ENCODE measurements at regions not wholly inside any gene's neighbourhood (a gene's known extent, or its start where the extent isn't known, plus 50 kb on each side); places are given as distances from the start of the nearest gene placed in this dataset.

GRCh38 chr2:51247252-51247805, 215.4 kb upstream of the NRXN1 start:
- no peak for TF ChIP-seq CTCF (IDR thresholded peaks at IDR 0.05; ENCODE audit: insufficient read depth, low read length, poor library complexity, severe bottlenecking)
- TF ChIP-seq EZH2phosphoT487 (conservative IDR thresholded peaks at IDR 0.05; ENCODE audit: low read length): no peak
- Histone ChIP-seq H3K4me2 (ENCODE audit: low read depth, low read length, poor library complexity, severe bottlenecking) (no peak overlapping the region), H2AFZ (ENCODE audit: low read depth, low read length, severe bottlenecking) (peak overlapping the region; percentile 10), H3K9ac (ENCODE audit: low read length) (no peak overlapping the region), H3F3A (ENCODE audit: insufficient read depth) (no peaks in the 10 kb centered on the region), H3K4me3 (ENCODE audit: insufficient read depth, low read length, poor library complexity, severe bottlenecking) (no peak overlapping the region), H3K27ac (ENCODE audit: low read depth, low read length) (no peak overlapping the region), H3K9me3 (ENCODE audit: insufficient read depth, low read length) (no peaks in the 10 kb centered on the region), H3K36me3 (ENCODE audit: low read length) (no peaks in the 10 kb centered on the region), H4K20me1 (ENCODE audit: low read depth, low read length) (no peaks in the 10 kb centered on the region), H3K79me2 (ENCODE audit: insufficient read depth, low read length) (no peaks in the 10 kb centered on the region), H3K27me3 (ENCODE audit: low read length) (no peaks in the 10 kb centered on the region), H3K9me2 (replicated peaks; ENCODE audit: insufficient read depth, low read length) (no peaks in the 10 kb centered on the region)

- no peaks in the 10 kb centered on the region for H3F3A ChIP-seq (ENCODE audit: insufficient read depth)
Observed at GRCh38 chr2:51243892-51244535, 212.1 kb upstream of the NRXN1 start.

GRCh38 chr2:51237626-51238271, 205.8 kb upstream of the NRXN1 start:
- Histone ChIP-seq H4K20me1 (ENCODE audit: low read depth, low read length) (no peaks in the 10 kb centered on the region), H3K9ac (ENCODE audit: low read length) (no peak overlapping the region), H3K4me3 (ENCODE audit: insufficient read depth, low read length, poor library complexity, severe bottlenecking) (no peak overlapping the region)

More at GRCh38 chr2:51243892-51244535, 212.1 kb upstream of the NRXN1 start:
- Histone ChIP-seq H2AFZ (ENCODE audit: low read depth, low read length, severe bottlenecking) (no peak overlapping the region), H3K4me3 (ENCODE audit: insufficient read depth, low read length, poor library complexity, severe bottlenecking) (no peak overlapping the region), H3K9me3 (ENCODE audit: insufficient read depth, low read length) (no peaks in the 10 kb centered on the region), H3K36me3 (ENCODE audit: low read length) (no peaks in the 10 kb centered on the region), H3K4me2 (ENCODE audit: low read depth, low read length, poor library complexity, severe bottlenecking) (no peak overlapping the region), H3K9me2 (replicated peaks; ENCODE audit: insufficient read depth, low read length) (no peaks in the 10 kb centered on the region), H3K27me3 (ENCODE audit: low read length) (no peaks in the 10 kb centered on the region), H3K79me2 (ENCODE audit: insufficient read depth, low read length) (no peaks in the 10 kb centered on the region), H3K27ac (ENCODE audit: low read depth, low read length) (no peak overlapping the region), H3K9ac (ENCODE audit: low read length) (no peak overlapping the region), H4K20me1 (ENCODE audit: low read depth, low read length) (no peaks in the 10 kb centered on the region)
- TF ChIP-seq CTCF (IDR thresholded peaks at IDR 0.05; ENCODE audit: insufficient read depth, low read length, poor library complexity, severe bottlenecking) (no peak), EZH2phosphoT487 (conservative IDR thresholded peaks at IDR 0.05; ENCODE audit: low read length) (no peak)

More at GRCh38 chr2:51237626-51238271, 205.8 kb upstream of the NRXN1 start:
- TF ChIP-seq CTCF (IDR thresholded peaks at IDR 0.05; ENCODE audit: insufficient read depth, low read length, poor library complexity, severe bottlenecking) (no peak), EZH2phosphoT487 (conservative IDR thresholded peaks at IDR 0.05; ENCODE audit: low read length) (no peak)
- no peak overlapping the region for H3K4me2 ChIP-seq (ENCODE audit: low read depth, low read length, poor library complexity, severe bottlenecking)
- H3K9me2 ChIP-seq (replicated peaks; ENCODE audit: insufficient read depth, low read length): no peaks in the 10 kb centered on the region
- H3F3A ChIP-seq (ENCODE audit: insufficient read depth): no peaks in the 10 kb centered on the region
- H3K36me3 ChIP-seq (ENCODE audit: low read length): no peaks in the 10 kb centered on the region
- no peak overlapping the region for H3K27ac ChIP-seq (ENCODE audit: low read depth, low read length)
- no peaks in the 10 kb centered on the region for H3K79me2 ChIP-seq (ENCODE audit: insufficient read depth, low read length)
- H2AFZ ChIP-seq (ENCODE audit: low read depth, low read length, severe bottlenecking): no peak overlapping the region
- no peaks in the 10 kb centered on the region for H3K9me3 ChIP-seq (ENCODE audit: insufficient read depth, low read length)
- H3K27me3 ChIP-seq (ENCODE audit: low read length): no peaks in the 10 kb centered on the region

Measured in SU-DHL-6 (cell line).